ENCODE measurements at regions not wholly inside any gene's neighbourhood (a gene's known extent, or its start where the extent isn't known, plus 50 kb on each side); places are given as distances from the start of the nearest gene placed in this dataset.

- DNase-seq (ENCODE audit: low spot score) = no peak
These were observed 603.7 kb upstream of the CFAP20DC start for GRCh38 chr3:59653405-59654122.

- no peak for DNase-seq (ENCODE audit: low spot score)
These were observed 594.9 kb upstream of the CFAP20DC start for GRCh38 chr3:59644479-59645402.

- no peak for DNase-seq (ENCODE audit: low spot score)
These were observed 591.5 kb upstream of the CFAP20DC start for GRCh38 chr3:59641169-59641899.

- no peak for DNase-seq (ENCODE audit: low spot score)
These were observed 583.1 kb upstream of the CFAP20DC start for GRCh38 chr3:59632760-59633573.

GRCh38 chr3:59631482-59631881, 581.7 kb upstream of the CFAP20DC start:
- DNase-seq (ENCODE audit: low spot score) = no peak

- DNase-seq (ENCODE audit: low spot score) = no peak
These were observed 571.2 kb upstream of the CFAP20DC start for GRCh38 chr3:59621037-59621436.

GRCh38 chr3:59620325-59620724, 570.5 kb upstream of the CFAP20DC start:
- no peak for DNase-seq (ENCODE audit: low spot score)

- no peak for DNase-seq (ENCODE audit: low spot score)
These were observed 562.6 kb upstream of the CFAP20DC start for GRCh38 chr3:59612444-59612715.

- DNase-seq (ENCODE audit: low spot score) = no peak
These were observed 562.0 kb upstream of the CFAP20DC start for GRCh38 chr3:59611649-59612443.

GRCh38 chr3:59609657-59610348, 560.0 kb upstream of the CFAP20DC start:
- no peak for DNase-seq (ENCODE audit: low spot score)

- DNase-seq (ENCODE audit: low spot score) = no peak
These were observed 558.5 kb upstream of the CFAP20DC start for GRCh38 chr3:59608356-59608755.

- no peak for DNase-seq (ENCODE audit: low spot score)
These were observed 557.8 kb upstream of the CFAP20DC start for GRCh38 chr3:59607656-59608055.

- no peak for DNase-seq (ENCODE audit: low spot score)
These were observed 556.9 kb upstream of the CFAP20DC start for GRCh38 chr3:59606638-59607266.

GRCh38 chr3:59605944-59606534, 556.2 kb upstream of the CFAP20DC start:
- DNase-seq (ENCODE audit: low spot score) = no peak

GRCh38 chr3:59605318-59605717, 555.5 kb upstream of the CFAP20DC start:
- DNase-seq (ENCODE audit: low spot score) = no peak

GRCh38 chr3:59601486-59601885, 551.7 kb upstream of the CFAP20DC start:
- DNase-seq (ENCODE audit: low spot score) = no peak

GRCh38 chr3:59600631-59601030, 550.8 kb upstream of the CFAP20DC start:
- DNase-seq (ENCODE audit: low spot score) = no peak

GRCh38 chr3:59596741-59597140, 546.9 kb upstream of the CFAP20DC start:
- no peak for DNase-seq (ENCODE audit: low spot score)

GRCh38 chr3:59595830-59596229, 546.0 kb upstream of the CFAP20DC start:
- DNase-seq (ENCODE audit: low spot score) = no peak

GRCh38 chr3:59593380-59593779, 543.6 kb upstream of the CFAP20DC start:
- DNase-seq (ENCODE audit: low spot score) = no peak

Data from LoVo (cell line).